ENCODE measurements at regions not wholly inside any gene's neighbourhood (a gene's known extent, or its start where the extent isn't known, plus 50 kb on each side); places are given as distances from the start of the nearest gene placed in this dataset.

GRCh38 chr20:11569163-11569562, 348.5 kb upstream of the BTBD3 start:
- Histone ChIP-seq H3K27ac (ENCODE audit: low read depth, low read length, poor library complexity, severe bottlenecking) (no peak overlapping the region), H3K9me3 (ENCODE audit: low read length) (no peaks in the 10 kb centered on the region), H3K4me3 (ENCODE audit: low read depth, low read length, poor library complexity, severe bottlenecking) (no peak overlapping the region), H3K4me2 (ENCODE audit: low read length) (no peak overlapping the region), H3K4me1 (ENCODE audit: insufficient read depth, low read length, poor library complexity, severe bottlenecking) (no peaks in the 10 kb centered on the region), H3K79me2 (ENCODE audit: insufficient read depth, low read depth, low read length) (no peaks in the 10 kb centered on the region), H3K9me2 (ENCODE audit: insufficient read depth, low read length) (no peaks in the 10 kb centered on the region), H2AFZ (ENCODE audit: low read length) (no peak overlapping the region), H3K36me3 (ENCODE audit: insufficient read depth, low read length) (no peaks in the 10 kb centered on the region), H4K20me1 (ENCODE audit: insufficient read depth, low read length) (no peaks in the 10 kb centered on the region)
- CTCF ChIA-PET (ENCODE audit: unreplicated experiment) = no interaction called here
- TF ChIP-seq CTCF (conservative IDR thresholded peaks at IDR 0.05; ENCODE audit: low read length) = no peak
- TF ChIP-seq EZH2phosphoT487 (IDR thresholded peaks at IDR 0.05; ENCODE audit: borderline replicate concordance, low read depth, low read length) = no peak
- intact Hi-C loops (cut with micrococcal nuclease; ENCODE audit: unreplicated experiment) = no loop called here
- BruUV-seq (replicated peaks) = no TSS peak
- POLR2A ChIA-PET = no interaction called here
- DNase-seq (ENCODE audit: low spot score) = no peak

GRCh38 chr20:11573507-11573906, 344.2 kb upstream of the BTBD3 start:
- ChIA-PET CTCF (ENCODE audit: unreplicated experiment) (no interaction called here), POLR2A (no interaction called here)
- no peak overlapping the region for H3K4me2 ChIP-seq (ENCODE audit: low read length)
- H3K9me2 ChIP-seq (ENCODE audit: insufficient read depth, low read length) = no peaks in the 10 kb centered on the region
- no peaks in the 10 kb centered on the region for H4K20me1 ChIP-seq (ENCODE audit: insufficient read depth, low read length)
- H3K36me3 ChIP-seq (ENCODE audit: insufficient read depth, low read length) = no peaks in the 10 kb centered on the region
- no TSS peak for BruUV-seq (replicated peaks)
- H3K4me3 ChIP-seq (ENCODE audit: low read depth, low read length, poor library complexity, severe bottlenecking) = no peak overlapping the region
- no peaks in the 10 kb centered on the region for H3K79me2 ChIP-seq (ENCODE audit: insufficient read depth, low read depth, low read length)
- H3K4me1 ChIP-seq (ENCODE audit: insufficient read depth, low read length, poor library complexity, severe bottlenecking) = no peaks in the 10 kb centered on the region
- no peaks in the 10 kb centered on the region for H3K9me3 ChIP-seq (ENCODE audit: low read length)
- no peak for TF ChIP-seq EZH2phosphoT487 (IDR thresholded peaks at IDR 0.05; ENCODE audit: borderline replicate concordance, low read depth, low read length)
- TF ChIP-seq CTCF (conservative IDR thresholded peaks at IDR 0.05; ENCODE audit: low read length) = no peak
- H3K27ac ChIP-seq (ENCODE audit: low read depth, low read length, poor library complexity, severe bottlenecking) = no peak overlapping the region
- no peak for DNase-seq (ENCODE audit: low spot score)
- H2AFZ ChIP-seq (ENCODE audit: low read length) = no peak overlapping the region
- intact Hi-C loops (cut with micrococcal nuclease; ENCODE audit: unreplicated experiment) = no loop called here

GRCh38 chr20:11581271-11581670, 336.4 kb upstream of the BTBD3 start:
- intact Hi-C loops (cut with micrococcal nuclease; ENCODE audit: unreplicated experiment) = no loop called here
- no TSS peak for BruUV-seq (replicated peaks)

More at GRCh38 chr20:11581271-11581670, 336.4 kb upstream of the BTBD3 start:
- TF ChIP-seq CTCF (conservative IDR thresholded peaks at IDR 0.05; ENCODE audit: low read length) (no peak), EZH2phosphoT487 (IDR thresholded peaks at IDR 0.05; ENCODE audit: borderline replicate concordance, low read depth, low read length) (no peak)
- ChIA-PET CTCF (ENCODE audit: unreplicated experiment) (no interaction called here), POLR2A (no interaction called here)
- H3K4me3 ChIP-seq (ENCODE audit: low read depth, low read length, poor library complexity, severe bottlenecking) = no peak overlapping the region
- no peaks in the 10 kb centered on the region for H4K20me1 ChIP-seq (ENCODE audit: insufficient read depth, low read length)
- no peaks in the 10 kb centered on the region for H3K4me1 ChIP-seq (ENCODE audit: insufficient read depth, low read length, poor library complexity, severe bottlenecking)
- no peaks in the 10 kb centered on the region for H3K36me3 ChIP-seq (ENCODE audit: insufficient read depth, low read length)
- DNase-seq (ENCODE audit: low spot score) = no peak
- H2AFZ ChIP-seq (ENCODE audit: low read length) = no peak overlapping the region
- no peak overlapping the region for H3K27ac ChIP-seq (ENCODE audit: low read depth, low read length, poor library complexity, severe bottlenecking)
- H3K9me3 ChIP-seq (ENCODE audit: low read length) = no peaks in the 10 kb centered on the region
- no peaks in the 10 kb centered on the region for H3K79me2 ChIP-seq (ENCODE audit: insufficient read depth, low read depth, low read length)
- no peak overlapping the region for H3K4me2 ChIP-seq (ENCODE audit: low read length)
- no peaks in the 10 kb centered on the region for H3K9me2 ChIP-seq (ENCODE audit: insufficient read depth, low read length)
